GM18861 (cell line): ENCODE measurements at regions not wholly inside any gene's neighbourhood (a gene's known extent, or its start where the extent isn't known, plus 50 kb on each side); places are given as distances from the start of the nearest gene placed in this dataset.

Experiments
- ATAC-seq: cut with Tn5 transposase; IDR thresholded peaks from one replicate; pipeline ENCODE4 v1.9.1; 2021; ENCODE audit not compliant: unreplicated experiment

DNA sequence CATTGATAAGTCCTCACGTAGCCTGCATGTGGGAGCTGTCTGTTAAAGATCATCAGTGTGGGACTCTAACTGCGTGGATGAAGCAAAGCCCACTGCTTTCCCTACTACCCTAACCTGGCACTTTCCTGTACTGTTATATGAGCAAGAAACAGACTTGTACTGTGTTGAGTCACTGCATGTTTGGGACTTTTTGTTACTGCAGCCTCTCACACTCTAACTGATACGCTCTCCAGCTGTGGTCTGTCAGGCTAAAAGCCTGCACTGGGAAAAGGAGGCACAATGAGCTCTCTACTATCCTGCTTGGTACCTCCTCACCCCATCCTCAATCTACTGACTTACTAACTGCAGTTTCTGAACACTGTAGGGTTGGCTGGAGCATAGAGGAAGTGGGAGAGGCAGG lies 93.7 kb upstream of the PLET1 start:
- no peak for ATAC-seq

DNA sequence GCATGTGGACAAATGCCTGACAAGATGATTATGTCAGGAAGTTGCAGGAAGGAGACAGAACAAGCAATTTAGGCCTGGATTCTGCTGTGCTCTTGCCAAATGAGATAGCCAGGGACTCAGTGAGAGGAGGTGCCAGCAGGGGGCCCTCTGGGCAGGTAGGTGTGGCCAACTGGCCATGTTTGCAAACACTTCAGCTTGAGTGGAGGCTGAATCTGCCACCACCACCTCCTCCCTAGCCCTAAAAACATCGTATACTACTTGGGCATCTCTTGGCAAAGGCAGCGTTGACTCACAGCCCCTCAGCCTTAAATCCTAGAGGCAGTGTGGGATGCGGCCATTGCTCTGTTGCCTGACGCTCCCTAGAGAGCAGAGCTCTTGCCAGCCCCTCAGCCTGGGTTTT lies 95.1 kb upstream of the PLET1 start:
- no peak for ATAC-seq

DNA sequence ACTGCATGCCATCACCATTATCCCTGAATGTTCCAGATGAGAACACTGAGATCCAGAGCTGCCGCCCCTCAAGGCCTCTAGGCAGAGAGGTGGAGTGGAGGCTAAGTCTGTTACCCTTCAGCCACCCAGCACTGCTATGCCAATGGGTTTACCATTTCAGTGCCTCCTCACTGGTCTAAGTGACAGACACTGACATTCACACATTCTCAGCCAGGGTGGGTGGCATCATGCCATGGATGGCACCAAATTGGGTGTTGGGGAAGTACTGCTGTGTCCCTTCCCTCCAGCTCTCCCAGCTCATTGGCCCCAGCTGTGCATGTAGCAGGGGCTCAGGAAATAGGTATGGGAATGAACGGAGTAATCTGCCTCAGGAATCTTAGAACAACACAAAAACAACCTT lies 96.8 kb upstream of the PLET1 start:
- ATAC-seq, result no peak

DNA sequence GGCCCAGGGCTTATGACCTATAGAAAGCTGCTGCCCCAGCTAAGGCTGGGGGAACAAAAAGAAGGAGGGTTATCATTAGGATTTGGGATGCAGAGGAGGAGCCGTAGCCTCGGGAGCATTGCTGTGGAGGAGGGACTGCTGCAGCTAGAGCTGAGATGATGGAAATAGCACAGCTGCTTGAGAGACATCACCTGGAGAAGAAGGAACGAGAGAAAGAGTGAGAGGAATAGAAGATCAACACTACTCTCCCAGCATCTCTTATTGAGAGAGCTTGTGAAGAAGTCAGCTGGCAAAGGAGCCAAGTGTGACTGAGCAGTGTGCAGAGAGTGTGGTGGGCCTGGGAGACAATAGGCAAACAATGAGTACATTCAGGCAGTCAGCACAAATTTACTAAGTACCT lies 100.7 kb upstream of the PLET1 start:
- no peak for ATAC-seq

DNA sequence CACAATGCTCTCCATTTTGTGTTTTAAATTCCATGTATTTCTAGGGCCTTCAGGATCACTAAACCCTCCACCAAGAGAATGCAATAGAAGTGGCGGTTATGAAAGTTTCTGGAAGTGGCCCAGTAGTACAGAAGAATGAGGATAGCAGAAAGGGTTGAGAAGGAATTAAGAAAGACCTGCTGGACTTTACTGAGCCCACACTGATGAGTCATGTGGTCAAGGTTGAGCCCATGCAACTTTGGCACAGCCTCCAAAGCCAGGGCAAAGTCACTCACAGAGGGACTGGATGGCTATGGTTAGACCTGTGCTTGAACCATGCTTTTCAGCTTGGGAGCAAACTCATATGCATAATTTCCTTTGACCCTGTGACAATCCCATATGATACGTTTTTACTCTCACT lies 102.9 kb upstream of the PLET1 start:
- ATAC-seq, result no peak

DNA sequence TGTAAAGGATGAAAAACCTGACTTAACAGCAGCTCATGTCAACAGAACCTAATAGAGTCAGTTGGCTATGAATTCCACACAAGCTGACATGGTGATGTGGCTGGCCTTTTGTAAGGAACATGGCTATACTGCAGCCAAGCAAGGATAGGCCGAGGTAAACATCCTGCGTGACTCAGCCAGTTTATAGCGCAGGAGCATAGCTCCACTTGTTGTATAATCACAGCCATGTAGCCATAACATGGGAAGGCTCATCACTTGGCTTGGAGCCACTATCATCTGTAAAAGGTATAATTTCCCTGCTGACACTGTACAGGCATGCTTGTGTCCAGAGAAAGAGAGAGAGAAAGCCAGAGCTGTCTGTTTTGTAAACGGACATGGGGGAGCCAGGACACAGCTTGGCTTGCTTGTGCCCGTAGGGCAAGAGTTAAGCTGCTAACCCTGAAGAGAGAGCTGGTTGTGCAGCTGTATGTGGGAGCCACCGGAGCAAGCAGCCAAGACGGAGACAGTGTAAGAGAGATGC lies 104.4 kb upstream of the PLET1 start:
- ATAC-seq, result no peak

DNA sequence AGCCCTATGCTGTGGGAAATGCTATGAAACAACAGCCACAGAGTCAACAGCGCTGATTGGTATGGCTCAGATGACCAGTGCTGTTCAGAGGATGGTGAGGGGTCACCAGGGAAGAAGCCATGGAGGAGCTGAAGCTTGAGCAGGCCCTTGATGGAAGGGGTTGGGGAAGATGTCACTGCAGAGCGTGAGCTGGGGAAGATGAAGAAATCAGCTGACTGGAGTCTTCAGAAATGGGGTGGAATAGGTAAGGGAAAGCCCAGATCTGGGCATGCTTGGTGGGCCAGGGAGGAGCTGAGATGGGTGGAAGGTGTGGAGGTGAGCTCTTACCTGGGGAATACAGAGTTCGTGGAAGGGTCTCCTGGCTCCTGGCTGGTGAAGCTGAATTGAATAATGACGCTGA lies 105.4 kb upstream of the PLET1 start:
- ATAC-seq, result no peak

DNA sequence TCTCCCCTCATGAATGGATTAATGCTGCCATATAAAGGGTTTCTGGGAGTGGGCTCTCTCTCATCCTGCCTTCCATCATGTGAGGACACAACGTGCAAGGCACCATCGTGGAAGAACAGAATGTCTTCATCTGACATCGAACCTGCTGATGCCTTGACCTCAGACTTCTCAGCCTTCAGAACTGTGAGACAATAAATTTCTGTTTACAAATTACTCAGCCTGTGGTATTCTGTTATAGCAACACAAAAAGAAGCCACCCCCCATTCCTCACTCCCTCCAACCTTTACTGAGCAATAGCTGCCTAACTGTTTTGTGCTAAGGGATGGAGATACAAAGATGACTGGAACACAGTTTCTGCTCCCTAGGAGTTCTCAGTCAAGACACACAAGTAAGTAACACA lies 106.1 kb upstream of the PLET1 start:
- no peak for ATAC-seq

DNA sequence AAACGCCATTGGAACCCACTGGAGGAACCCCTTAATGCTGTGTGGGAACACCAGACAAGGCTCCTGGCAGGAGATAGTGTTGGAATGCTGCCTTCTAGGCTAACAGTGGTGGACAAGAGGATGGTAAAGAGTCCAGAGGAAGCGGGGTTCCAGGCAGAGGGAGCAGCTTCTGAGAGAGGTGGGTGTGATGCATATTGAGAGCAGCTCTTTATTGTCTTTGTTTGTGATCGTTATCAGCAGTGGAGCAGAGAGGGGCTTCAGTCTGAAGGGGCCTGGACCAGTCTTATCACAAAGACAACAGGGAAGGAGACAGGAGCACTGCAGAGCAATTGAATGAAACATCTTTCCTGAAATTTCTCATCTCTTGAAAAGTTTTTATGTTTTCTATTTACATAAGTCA lies 106.8 kb upstream of the PLET1 start:
- no peak for ATAC-seq

DNA sequence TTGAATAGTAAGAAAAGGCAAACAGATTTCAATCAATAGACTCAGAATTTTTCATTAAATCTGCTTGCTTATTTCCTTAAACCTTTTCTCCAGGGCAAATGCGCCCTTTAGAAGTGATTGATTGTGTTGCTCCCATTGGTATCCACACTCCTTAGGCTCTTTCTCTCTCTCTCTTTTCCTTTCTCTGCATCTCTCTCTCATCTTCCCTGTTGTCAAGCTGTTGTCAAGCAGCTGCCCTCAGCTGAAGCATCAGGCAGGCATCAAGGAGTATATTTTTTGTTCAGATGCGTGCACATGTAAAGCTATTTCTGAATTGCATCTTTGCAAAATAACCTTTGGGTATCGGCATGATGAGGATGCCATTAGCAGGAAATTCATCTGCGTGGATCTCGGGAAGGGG lies 107.2 kb upstream of the PLET1 start:
- ATAC-seq, result no peak

DNA sequence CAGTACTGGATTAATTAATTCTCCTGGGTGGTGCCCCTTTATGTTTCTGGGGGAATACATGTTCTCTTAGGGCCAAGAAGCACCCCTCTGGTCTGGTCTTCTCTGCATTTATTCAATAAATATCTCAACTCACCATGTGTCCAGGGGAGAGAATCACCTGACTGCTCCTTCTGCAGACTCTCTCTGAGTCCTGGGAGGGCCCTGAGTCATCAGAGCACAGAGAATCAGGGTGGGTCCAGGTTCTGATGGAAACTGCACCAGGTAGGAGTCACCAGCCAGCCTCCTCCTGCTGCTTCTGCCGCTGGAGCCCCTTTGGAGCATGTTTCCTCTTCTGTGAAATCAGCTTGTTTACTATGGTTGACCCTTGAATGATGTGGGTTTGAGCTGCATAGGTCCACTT lies 107.7 kb upstream of the PLET1 start:
- ATAC-seq, result no peak

DNA sequence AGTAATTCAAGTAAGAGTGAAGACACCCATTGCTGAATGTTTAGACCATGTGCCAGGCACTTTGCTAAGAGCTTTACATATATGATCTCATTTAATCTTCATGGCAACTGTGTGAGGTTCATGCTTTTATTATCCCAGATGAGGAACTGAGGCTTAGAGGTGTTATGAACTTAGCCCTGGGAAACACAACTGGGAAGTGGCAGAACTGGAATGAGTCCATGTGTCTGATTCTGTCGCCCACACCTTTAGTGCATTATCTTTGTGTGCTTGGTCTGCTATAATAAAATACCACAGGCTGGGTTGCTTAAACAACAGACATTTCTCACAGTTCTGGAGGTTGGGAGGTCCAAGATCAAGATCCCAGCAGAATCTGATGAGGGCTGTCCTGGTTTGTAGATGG lies 108.7 kb upstream of the PLET1 start:
- ATAC-seq, result no peak

DNA sequence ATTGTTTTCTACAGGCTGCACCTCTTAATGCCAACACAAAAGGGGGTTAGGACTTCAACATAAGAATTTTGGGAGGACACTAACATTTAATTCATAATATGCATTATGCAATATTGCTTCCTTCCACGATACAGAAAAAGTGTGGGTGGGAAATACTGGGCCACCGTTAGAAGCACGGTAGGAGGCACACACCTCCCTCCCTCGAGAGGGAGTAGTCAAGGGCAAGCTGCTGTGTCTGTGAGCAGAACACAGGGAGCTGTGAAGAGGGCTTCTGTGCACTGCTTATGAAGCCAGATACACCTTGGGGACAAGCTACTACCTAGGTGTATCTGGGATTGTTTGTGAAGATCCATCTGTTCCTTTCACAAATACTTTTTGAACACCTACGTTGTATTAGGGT lies 109.3 kb upstream of the PLET1 start:
- ATAC-seq, result no peak

DNA sequence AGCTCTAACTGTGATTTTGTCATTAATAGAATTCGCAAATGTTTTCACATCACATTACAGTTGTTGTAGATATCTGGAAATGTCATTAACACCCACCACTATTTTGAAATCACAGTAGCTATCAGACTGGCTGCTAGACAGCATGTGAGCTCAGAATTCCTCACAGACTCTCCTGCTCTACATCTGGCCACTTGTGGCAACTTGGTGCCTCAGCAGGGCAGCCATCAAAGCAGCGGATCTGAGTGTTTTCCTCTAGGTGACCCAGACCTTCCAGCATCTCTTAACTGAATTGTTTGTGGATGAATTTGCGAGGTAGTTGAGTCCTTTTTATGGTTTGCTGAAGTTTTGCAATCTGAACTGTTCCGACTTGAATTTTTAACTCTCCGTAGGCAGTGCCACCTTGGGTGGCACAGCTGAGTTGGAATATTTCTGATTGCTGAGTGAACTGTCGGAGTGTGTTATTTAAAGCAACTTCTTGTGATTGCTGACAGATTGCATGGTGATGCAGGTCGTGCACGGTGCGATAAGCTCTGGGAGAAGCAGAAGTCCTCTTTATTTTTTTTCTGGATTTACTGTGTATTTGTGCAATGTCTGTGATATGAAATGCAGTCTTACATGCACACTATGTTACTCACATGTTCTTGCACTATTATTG lies 114.0 kb upstream of the PLET1 start:
- no peak for ATAC-seq

DNA sequence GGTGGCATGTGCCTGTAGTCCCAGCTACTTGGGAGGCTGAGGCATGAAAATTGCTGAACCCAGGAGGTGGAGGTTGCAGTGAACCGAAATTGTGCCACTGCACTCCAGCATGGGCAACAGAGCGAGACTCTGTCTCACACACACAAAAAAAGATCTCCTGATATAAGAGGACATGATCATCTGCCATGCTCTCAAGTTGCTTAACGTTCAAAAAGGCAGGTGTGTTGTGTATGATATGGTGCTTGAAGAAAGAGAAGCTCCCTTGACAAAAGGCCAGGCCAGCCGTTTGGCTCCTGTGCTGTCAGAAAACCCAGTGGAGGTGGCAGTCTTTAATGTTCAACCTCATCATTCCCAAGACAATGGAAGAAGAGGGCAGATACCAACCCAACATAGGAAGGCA lies 117.3 kb upstream of the PLET1 start:
- ATAC-seq, result no peak

DNA sequence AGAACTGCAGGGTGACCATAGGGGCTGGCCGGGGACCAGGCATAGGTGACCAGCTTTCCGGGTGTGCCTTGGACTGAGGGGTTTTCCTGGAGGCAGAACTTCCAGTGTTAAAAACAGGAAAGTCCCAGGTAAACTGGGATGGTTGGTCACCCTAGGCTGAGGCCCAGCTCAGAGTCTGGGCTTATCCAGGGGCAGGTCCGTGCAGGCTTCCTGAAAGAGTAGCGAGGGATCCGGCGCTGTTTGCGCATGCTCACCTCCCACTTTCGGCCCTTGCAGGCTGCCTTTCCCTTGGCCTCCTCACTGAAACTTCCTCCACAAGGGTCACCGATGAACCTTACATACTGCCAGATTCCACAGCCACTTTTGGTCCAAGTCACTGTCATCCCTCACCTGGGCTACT lies 119.8 kb upstream of the PLET1 start:
- ATAC-seq, result no peak

DNA sequence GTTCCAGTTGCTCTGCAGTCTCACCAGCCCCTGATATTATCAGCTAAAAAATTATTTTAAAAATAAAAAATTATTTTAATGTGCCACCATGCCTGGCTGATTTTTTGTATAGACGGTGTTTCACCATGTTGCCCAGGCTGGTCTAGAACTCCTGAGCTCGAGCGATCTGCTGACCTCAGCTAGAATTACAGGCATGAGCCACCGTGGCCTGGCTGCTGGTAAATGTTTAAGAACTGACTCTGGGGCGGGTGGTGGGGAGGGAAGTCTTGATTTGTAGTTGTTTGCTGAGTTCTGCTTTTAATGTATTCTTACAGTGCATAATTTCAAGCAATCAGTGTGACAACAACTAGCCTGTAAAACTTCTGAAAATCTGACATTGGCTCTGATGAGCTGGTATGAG lies 120.9 kb upstream of the PLET1 start:
- no peak for ATAC-seq

DNA sequence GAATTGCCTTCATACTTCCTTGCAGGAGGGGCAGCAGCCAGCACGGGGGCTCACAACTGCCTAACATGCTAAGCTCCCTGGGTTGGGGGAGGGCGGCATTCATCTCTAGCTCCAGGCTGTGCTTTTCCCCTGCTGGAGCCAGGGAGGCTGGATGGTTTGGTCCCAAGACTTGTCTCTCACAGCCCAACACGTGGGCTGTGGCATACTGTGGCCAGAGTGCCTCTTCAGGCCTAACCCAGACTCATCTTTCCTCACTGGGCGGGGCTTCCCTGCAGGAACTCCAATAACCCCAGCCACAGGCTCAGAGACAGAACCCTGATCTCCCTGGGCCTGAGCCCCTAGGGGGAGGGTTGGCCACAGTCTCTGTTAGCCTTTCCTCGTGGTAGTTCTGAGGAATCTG lies 121.9 kb upstream of the PLET1 start:
- no peak for ATAC-seq

DNA sequence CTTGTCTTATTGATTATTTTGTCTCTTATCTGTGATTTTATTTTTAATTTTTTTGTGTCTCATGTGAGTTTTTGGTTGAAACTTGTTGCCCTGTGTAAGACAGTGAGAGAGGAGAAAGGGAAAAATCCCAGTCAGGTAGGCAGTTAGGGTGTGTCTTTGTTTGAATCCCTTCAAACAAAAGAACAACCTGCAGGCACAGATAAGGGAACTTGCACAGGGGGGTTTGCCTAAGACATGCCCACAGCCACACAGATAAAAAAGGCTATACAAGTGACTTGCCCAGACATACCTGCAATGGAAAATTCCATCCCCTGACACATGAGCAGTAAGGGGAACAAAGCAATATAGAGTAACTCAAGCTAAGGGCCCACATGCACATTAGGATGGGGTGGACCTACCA lies 127.8 kb upstream of the PLET1 start:
- ATAC-seq, result no peak

DNA sequence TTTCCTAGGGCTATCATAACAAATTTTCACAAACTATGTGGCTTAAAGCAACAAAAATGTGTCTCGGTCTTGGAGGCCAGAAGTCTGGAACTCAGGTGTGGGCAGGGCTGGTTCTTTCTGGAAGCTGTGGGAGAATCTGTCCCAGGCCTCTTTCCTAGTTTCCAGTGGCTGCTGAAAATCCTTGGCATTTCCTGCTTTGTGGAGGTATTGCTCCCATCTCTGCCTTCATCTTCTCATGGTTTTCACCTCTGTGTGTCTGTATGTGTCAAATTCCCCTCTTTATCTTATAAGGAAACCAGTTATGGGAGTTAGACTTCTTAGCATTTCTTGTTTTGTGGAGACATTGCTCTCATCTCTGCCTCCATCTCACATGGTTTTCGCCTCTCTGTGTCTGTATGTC lies 130.4 kb upstream of the PLET1 start:
- ATAC-seq, result no peak

DNA sequence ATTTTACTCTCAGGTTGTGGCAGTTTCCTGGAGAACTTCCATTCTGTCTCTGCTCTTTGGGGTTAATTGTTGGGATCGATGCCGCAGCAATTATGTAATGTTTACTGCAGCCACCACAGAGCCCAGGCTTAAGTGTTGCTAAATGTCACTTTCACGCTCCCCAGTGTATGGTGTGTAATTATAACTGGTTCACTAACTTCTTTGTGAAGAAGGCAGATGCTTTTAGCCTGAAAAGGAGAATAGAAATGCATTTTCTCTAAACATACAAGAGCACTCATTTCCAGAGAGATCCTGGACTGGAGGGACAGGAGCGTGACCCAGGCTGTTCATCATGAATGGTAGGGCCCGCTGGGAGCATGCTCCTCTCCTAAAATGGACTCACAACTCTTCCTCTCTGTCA lies 132.2 kb upstream of the PLET1 start:
- ATAC-seq, result no peak

DNA sequence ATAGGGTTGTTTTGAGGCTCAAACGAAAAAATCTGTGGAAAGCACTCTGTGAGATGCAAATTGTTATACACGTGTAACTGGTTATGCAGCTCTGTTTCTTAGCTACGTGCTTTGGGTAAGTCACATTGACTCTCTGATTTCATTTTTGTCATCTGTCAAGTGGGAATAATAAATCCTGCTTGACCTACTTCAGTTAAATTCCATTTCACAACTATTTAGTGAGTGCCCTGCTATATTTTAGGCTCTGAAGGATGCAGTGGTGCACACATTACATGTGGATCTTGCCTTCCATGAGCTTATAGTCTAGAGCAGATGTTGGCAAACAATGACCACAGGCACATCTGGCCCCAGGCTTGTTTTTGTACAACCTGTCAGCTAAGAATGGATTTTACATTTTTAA lies 133.6 kb upstream of the PLET1 start:
- no peak for ATAC-seq

DNA sequence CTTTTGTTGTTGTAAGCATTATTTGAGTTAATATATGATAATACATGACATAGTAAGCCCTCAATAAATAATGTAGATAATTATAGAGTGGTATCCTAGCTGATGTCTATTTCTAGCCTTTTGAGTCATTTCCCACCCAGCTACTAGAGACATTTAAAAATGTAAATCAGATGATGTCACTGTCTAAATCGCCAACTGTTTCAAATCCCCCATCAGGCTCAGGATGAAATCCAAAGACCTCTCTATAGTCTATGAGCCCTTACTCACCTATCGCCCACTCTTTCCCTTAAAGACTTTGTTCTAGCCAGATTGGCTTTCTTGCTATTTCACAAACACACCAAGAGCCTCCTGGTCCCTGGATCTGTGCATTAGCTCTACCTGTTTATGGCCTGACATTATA lies 135.4 kb upstream of the PLET1 start:
- no peak for ATAC-seq
